ENCODE measurements at regions not wholly inside any gene's neighbourhood (a gene's known extent, or its start where the extent isn't known, plus 50 kb on each side); places are given as distances from the start of the nearest gene placed in this dataset.
A peak's percentile ranks its signal among the peaks of the same experiment; 100 is the strongest.

GRCh38 chr6:87822011-87822410 is 120.0 kb upstream of the AKIRIN2 start (continued):
- TF ChIP-seq PAX8 (CRISPR knock-in tag; IDR thresholded peaks at IDR 0.05; ENCODE audit: borderline replicate concordance) (no peak), SOX6 (IDR thresholded peaks at IDR 0.05) (no peak), SOX6 (CRISPR knock-in tag; IDR thresholded peaks at IDR 0.05) (peak; percentile 90), ELF1 (CRISPR knock-in tag; IDR thresholded peaks at IDR 0.05) (no peak), ZNF674 (CRISPR knock-in tag; IDR thresholded peaks at IDR 0.05; ENCODE audit: low read depth) (no peak), SP4 (CRISPR knock-in tag; IDR thresholded peaks at IDR 0.05) (no peak), ZNF260 (CRISPR knock-in tag; IDR thresholded peaks at IDR 0.05; ENCODE audit: borderline replicate concordance, low read depth) (no peak), KAT8 (CRISPR knock-in tag; IDR thresholded peaks at IDR 0.05) (0 out of 2 replicates have a peak, but pooled peaks have one; percentile 42), ZSCAN21 (CRISPR knock-in tag; IDR thresholded peaks at IDR 0.05; ENCODE audit: borderline replicate concordance) (no peak), PRMT3 (CRISPR knock-in tag; IDR thresholded peaks at IDR 0.05; ENCODE audit: borderline replicate concordance, low read depth) (no peak), ZNF672 (CRISPR knock-in tag; IDR thresholded peaks at IDR 0.05) (no peak), TCF7 (IDR thresholded peaks at IDR 0.05; ENCODE audit: low read depth) (peak; percentile 68), HNF4G (IDR thresholded peaks at IDR 0.05; ENCODE audit: borderline replicate concordance, low read depth, low read length) (peak; percentile 85), HNF4G (CRISPR knock-in tag; IDR thresholded peaks at IDR 0.05; ENCODE audit: borderline replicate concordance, low read depth) (0 out of 2 replicates have a peak, but pooled peaks have one; percentile 26), ZNF251 (CRISPR knock-in tag; IDR thresholded peaks at IDR 0.05) (no peak), ZNF816 (CRISPR knock-in tag; IDR thresholded peaks at IDR 0.05; ENCODE audit: borderline replicate concordance) (no peak), ZNF850 (CRISPR knock-in tag; conservative IDR thresholded peaks at IDR 0.05) (no peak)
- TF ChIP-seq, protein P1, sequence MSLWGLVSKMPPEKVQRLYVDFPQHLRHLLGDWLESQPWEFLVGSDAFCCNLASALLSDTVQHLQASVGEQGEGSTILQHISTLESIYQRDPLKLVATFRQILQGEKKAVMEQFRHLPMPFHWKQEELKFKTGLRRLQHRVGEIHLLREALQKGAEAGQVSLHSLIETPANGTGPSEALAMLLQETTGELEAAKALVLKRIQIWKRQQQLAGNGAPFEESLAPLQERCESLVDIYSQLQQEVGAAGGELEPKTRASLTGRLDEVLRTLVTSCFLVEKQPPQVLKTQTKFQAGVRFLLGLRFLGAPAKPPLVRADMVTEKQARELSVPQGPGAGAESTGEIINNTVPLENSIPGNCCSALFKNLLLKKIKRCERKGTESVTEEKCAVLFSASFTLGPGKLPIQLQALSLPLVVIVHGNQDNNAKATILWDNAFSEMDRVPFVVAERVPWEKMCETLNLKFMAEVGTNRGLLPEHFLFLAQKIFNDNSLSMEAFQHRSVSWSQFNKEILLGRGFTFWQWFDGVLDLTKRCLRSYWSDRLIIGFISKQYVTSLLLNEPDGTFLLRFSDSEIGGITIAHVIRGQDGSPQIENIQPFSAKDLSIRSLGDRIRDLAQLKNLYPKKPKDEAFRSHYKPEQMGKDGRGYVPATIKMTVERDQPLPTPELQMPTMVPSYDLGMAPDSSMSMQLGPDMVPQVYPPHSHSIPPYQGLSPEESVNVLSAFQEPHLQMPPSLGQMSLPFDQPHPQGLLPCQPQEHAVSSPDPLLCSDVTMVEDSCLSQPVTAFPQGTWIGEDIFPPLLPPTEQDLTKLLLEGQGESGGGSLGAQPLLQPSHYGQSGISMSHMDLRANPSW (CRISPR knock-in tag; IDR thresholded peaks at IDR 0.05; ENCODE audit: borderline replicate concordance) = no peak
- TF ChIP-seq, protein P2, sequence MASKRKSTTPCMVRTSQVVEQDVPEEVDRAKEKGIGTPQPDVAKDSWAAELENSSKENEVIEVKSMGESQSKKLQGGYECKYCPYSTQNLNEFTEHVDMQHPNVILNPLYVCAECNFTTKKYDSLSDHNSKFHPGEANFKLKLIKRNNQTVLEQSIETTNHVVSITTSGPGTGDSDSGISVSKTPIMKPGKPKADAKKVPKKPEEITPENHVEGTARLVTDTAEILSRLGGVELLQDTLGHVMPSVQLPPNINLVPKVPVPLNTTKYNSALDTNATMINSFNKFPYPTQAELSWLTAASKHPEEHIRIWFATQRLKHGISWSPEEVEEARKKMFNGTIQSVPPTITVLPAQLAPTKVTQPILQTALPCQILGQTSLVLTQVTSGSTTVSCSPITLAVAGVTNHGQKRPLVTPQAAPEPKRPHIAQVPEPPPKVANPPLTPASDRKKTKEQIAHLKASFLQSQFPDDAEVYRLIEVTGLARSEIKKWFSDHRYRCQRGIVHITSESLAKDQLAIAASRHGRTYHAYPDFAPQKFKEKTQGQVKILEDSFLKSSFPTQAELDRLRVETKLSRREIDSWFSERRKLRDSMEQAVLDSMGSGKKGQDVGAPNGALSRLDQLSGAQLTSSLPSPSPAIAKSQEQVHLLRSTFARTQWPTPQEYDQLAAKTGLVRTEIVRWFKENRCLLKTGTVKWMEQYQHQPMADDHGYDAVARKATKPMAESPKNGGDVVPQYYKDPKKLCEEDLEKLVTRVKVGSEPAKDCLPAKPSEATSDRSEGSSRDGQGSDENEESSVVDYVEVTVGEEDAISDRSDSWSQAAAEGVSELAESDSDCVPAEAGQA (IDR thresholded peaks at IDR 0.05; ENCODE audit: low read depth) = no peak
- TF ChIP-seq, protein P2 (CRISPR knock-in tag; IDR thresholded peaks at IDR 0.05; ENCODE audit: borderline replicate concordance) = peak; percentile 39; the same call in 1 of the 2 replicates
